GDM1 (cell line): ENCODE measurements at regions not wholly inside any gene's neighbourhood (a gene's known extent, or its start where the extent isn't known, plus 50 kb on each side); places are given as distances from the start of the nearest gene placed in this dataset.
"Not testable (repeated sequence)": the region's sequence is repeated elsewhere in the genome, so short reads cannot be mapped to it uniquely, and the experiment has no call there.

Experiments
- DNase-seq: peaks from one replicate; lab custom pipeline; 2025; lab: John Stamatoyannopoulos, UW

GRCh38 chr20:53748176-53748575 is 154.5 kb upstream of the ZNF217 start:
- DNase-seq: no peak

GRCh38 chr20:53743607-53744260 is 150.1 kb upstream of the ZNF217 start:
- no peak for DNase-seq

- no peak for DNase-seq
Measured at GRCh38 chr20:53742685-53743081, 149.0 kb upstream of the ZNF217 start.

DNA sequence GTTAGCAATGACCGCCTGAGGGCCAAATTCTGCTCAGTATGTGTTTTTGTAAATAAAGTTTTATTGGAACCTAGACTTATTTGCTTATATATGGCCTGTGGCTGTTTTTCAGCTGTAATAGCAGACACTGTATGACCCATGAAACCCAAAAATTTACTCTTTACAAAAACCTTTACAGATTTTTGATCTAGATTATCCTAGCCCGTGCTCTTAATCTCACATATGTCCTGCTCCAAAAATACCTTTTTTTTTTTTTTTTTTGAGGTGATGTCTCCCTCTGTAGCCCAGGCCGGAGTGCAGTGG is 148.0 kb upstream of the ZNF217 start:
- DNase-seq: no peak

GRCh38 chr20:53739799-53740785 is 146.5 kb upstream of the ZNF217 start:
- DNase-seq: no peak

DNA sequence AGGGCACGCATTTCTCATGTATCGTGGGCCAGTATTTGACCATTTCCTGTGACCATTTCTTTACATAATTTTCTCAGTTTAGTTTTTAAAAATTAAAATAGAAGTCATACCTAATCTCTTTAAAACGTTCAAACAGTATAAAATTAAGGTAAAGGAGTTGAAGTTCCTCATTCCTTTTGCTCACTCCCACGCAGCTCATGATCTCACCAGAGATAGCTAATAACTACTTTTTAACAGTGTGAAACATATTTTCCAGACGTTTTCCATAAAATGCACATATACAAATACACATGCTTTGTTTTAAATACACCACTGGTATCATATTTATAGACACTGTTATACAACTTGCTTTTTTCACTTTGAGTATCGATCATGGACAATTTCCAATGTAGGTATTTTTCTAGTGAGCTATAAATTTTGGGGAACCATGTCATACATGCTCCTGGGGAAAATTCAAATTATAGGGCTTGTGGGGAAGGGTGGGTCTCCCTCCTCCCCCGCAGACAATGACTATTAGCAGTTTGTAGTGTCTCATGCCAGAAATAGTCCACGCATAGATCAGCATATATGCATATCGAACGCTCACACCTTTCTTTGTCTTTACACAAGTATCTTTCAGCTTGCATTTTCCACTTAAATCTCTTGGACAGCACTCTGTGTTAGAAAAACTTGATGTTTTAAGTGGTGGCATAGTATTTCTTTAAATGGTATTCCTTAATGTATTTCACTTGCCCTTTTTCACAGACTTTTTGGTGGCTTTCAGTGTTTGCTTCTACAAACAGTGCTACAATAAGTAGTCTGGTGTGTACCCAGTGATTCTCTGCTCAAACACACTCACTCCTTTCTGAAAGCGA is 145.5 kb upstream of the ZNF217 start:
- DNase-seq: no peak

DNA sequence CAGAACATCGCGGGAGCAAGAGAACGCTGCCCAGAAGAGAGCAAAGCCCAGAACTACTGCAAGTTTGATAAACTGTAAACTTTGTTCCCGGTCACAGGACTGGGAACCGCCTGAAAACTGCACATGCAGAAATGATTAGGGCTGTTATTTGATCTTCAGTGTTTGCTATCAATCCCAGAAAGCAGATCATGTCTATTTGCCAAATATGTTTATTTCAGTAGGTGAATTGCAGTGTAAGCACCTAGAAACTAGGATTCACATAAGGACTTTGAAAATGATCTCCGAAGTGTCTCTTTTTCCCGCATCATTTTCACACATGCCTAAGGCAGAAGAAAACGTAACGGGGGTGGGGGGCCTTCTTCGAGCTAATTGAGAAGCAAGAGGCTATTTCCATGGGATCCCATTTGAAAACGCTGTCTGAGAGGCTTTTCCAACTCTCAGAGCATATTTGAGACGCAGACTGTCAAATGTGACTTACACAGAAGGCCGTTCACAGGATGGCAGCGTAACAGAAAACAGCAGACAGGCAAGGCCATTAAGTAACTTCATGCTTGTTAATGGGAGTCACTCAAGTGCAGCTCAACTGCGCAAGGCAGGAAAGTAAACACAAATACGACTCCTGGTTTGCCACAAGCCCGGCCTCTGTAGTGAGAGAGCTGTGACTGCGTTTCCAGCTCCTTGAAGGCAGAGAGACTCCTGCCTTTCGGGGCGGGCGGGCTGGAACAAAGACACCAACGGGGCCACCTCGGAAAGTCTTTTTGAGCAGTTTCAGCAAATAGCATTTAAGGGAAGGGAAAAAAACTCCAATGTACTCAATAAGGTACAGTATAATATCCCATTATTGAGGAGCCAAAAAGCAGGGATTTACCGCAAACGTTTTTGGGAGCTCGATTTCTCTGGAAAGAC is 144.7 kb upstream of the ZNF217 start:
- DNase-seq: no peak

DNA sequence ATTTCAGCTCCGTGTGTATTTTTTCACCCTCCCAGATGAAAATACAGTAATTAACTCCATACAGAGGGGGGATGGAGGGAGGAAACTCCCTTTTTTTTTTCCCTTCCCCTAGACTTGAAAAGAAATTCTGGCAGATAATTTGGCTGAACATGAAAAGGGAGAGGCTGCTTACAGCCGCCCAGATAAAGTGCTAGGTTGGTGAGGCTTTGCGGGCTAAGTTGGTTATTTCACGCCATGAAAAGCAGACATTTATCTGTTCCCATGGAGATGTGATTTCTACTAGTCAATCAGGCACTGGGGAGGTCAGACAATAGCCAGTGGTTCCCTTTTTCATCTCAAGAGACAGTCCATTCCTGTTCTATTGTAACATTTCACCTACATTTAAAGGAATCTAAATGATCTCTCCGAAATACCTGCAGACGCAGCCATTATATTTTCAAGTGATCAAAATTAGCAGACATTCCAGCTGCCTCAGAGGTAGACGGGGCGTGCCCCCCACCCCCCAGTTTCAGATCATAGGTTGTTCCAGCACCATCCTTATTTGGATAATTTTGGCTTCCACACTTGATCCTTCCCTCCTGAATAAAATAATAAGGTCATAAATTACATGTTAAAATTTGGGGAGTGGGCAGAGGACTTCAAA is 143.9 kb upstream of the ZNF217 start:
- DNase-seq: no peak

- DNase-seq: no peak
Measured at GRCh38 chr20:53736757-53737395, 143.2 kb upstream of the ZNF217 start.

- DNase-seq: no peak
Measured at GRCh38 chr20:53736122-53736756, 142.6 kb upstream of the ZNF217 start.

DNA sequence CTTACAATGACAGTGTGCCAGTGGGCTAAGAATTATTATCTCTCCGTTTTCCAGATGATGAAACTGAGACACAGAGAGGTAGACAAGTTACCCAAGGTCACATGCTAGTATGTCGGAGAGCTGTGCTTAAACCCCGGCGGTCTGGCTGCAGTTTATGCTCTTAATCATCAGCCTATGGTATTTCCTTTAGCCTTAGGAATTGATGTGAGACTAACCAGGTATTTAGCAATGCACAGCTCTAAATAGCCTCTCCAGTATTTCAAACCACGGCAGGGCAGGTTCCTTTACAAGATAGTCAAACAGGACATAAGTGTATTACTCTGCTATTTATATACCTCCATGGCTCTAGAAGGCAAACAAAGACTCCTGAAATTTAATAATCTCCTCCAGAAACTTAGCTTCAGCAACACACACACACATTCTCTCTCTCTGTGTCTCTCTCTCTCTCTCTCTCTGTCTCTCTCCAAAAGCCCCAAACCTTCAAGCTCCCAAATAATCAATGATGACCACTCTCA is 142.0 kb upstream of the ZNF217 start:
- no peak for DNase-seq

- no peak for DNase-seq
Measured at GRCh38 chr20:53734006-53734688, 140.5 kb upstream of the ZNF217 start.

DNA sequence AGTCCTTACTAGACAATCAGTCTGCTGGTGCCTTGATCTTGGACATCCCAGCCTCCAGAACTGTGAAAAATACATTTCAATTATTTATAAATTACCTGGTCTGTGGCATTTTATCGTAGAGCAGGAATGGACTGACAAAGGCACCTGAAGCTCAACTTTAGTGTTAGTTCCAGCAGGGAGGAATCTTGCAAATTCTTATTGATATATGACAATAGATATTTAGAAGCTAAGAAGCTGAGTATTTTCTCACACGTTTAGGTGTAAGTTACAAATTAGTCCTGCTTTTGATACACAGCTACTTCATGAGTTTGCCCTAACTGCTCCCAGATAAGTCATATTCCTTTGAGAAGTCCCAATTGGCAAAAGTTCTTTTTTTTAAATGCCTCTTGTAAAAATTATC is 138.0 kb upstream of the ZNF217 start:
- DNase-seq: no peak

GRCh38 chr20:53728359-53728758 is 134.7 kb upstream of the ZNF217 start:
- DNase-seq: no peak

- not testable (repeated sequence) for DNase-seq
Measured at GRCh38 chr20:53727239-53727638, 133.6 kb upstream of the ZNF217 start.

DNA sequence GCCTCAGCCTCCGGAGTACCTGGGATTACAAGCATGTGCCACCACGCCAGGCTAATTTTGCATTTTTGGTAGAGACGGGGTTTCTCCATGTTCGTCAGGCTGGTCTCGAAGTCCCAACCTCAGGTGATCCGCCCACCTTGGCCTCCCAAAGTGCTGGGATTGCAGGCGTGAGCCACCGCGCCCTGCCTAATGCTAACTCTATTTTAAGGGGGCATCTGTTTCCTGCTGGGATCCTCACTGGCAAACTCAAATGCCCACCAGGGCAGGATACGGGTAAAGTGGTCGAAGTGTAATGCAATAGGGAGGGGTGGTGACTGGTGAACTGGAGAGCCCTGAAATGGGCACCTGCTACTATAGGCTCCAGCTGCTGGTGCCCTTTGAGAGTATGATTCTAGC is 131.9 kb upstream of the ZNF217 start:
- no peak for DNase-seq

DNA sequence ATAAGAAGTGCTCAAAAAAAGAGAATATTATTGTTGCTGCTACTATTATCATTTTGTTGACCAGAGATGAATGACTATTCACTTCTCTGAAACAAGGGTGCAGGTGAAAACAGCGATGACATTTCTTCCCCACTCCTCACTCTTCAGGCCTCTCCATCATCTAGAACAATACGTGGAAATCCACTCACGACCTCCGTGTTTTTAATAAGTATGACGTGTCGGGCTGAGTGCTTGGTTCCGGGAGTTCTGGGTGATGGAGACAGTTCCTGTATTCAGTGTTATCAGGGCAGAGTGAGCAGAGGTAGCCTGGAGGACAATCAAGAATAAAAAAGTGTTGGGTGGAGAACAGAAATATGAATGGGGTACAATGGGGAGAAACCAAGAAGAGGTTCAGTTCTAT is 130.0 kb upstream of the ZNF217 start:
- DNase-seq: no peak

DNA sequence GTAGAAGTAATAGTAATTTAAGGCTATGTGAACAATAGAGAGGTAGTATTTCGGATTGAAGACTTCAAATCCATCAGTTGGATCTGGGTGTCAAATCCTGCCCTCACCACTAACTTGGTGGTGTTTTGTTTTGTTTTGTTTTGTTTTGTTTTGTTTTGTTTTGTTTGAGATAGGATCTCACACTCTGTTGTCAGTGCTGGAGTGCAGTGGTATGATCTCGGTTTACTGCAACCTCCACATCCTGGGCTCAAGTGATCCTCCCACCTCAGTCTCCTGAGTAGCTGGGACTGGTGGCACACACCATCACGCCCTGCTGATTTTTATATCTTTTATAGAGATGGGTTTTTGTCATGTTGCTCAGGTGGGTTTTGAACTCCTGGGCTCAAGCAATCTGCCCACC is 129.4 kb upstream of the ZNF217 start:
- DNase-seq: no peak

DNA sequence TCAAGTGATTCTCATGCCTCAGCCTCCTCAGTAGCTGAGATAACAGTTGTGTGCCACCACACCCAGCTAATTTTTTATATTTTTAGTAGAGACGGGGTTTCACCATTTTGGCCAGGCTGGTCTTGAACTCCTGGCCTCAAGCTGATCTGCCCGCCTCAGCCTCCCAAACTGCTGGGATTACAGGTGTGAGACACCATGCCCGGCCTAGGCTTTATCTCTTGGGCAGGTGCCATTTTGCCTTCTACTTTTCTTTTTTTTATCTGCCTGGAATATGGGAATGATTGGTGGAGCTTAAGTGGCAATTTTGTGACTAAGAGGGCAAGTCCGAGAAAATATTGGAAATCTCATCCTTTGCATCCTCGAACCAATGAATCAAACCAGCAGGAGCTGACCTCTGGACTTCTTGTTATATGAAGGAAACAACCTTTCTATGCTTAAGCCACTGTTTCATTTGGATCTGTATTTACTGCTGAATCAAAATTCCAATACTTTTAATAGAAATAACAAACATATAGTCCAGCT is 128.9 kb upstream of the ZNF217 start:
- no peak for DNase-seq
